HG02852 (cell line): ENCODE measurements at regions not wholly inside any gene's neighbourhood (a gene's known extent, or its start where the extent isn't known, plus 50 kb on each side); places are given as distances from the start of the nearest gene placed in this dataset.

ENCODE experiments used
- ATAC-seq: cut with Tn5 transposase; IDR thresholded peaks from one replicate; pipeline ENCODE4 v1.9.1; 2021; ENCODE audit warnings: mild to moderate bottlenecking, moderate library complexity; ENCODE audit not compliant: unreplicated experiment

GRCh38 chr11:109914809-109915653, 178.2 kb upstream of the ZC3H12C start:
- no peak for ATAC-seq

GRCh38 chr11:109926941-109927340, 166.3 kb upstream of the ZC3H12C start:
- ATAC-seq: no peak

- ATAC-seq: no peak
Observed at GRCh38 chr11:109929308-109929707, 163.9 kb upstream of the ZC3H12C start.

GRCh38 chr11:109933126-109933525, 160.1 kb upstream of the ZC3H12C start:
- ATAC-seq: no peak

GRCh38 chr11:109934151-109934550, 159.0 kb upstream of the ZC3H12C start:
- ATAC-seq: no peak

- no peak for ATAC-seq
Observed at GRCh38 chr11:109936661-109937180, 156.5 kb upstream of the ZC3H12C start.

- no peak for ATAC-seq
Observed at GRCh38 chr11:109937968-109938367, 155.2 kb upstream of the ZC3H12C start.

- ATAC-seq: no peak
Observed at GRCh38 chr11:109939166-109939810, 153.9 kb upstream of the ZC3H12C start.

GRCh38 chr11:109940816-109941215, 152.4 kb upstream of the ZC3H12C start:
- no peak for ATAC-seq

GRCh38 chr11:109945626-109946321, 147.4 kb upstream of the ZC3H12C start:
- ATAC-seq: peak; percentile 72

GRCh38 chr11:109946322-109946846, 146.8 kb upstream of the ZC3H12C start:
- peak; percentile 85 for ATAC-seq

- no peak for ATAC-seq
Observed at GRCh38 chr11:109954534-109954933, 138.7 kb upstream of the ZC3H12C start.

GRCh38 chr11:109956124-109956793, 136.9 kb upstream of the ZC3H12C start:
- ATAC-seq: peak; percentile 83

GRCh38 chr11:109957000-109957399, 136.2 kb upstream of the ZC3H12C start:
- no peak for ATAC-seq

GRCh38 chr11:109957601-109958000, 135.6 kb upstream of the ZC3H12C start:
- ATAC-seq: no peak

- no peak for ATAC-seq
Observed at GRCh38 chr11:109958131-109958820, 134.9 kb upstream of the ZC3H12C start.

- ATAC-seq: no peak
Observed at GRCh38 chr11:109958821-109959166, 134.4 kb upstream of the ZC3H12C start.

- ATAC-seq: no peak
Observed at GRCh38 chr11:109960831-109961230, 132.4 kb upstream of the ZC3H12C start.

- ATAC-seq: no peak
Observed at GRCh38 chr11:109961261-109961660, 131.9 kb upstream of the ZC3H12C start.

GRCh38 chr11:109963101-109963500, 130.1 kb upstream of the ZC3H12C start:
- no peak for ATAC-seq
